HG03103 (cell line): ENCODE measurements at regions not wholly inside any gene's neighbourhood (a gene's known extent, or its start where the extent isn't known, plus 50 kb on each side); places are given as distances from the start of the nearest gene placed in this dataset.

Experiments
- ATAC-seq: cut with Tn5 transposase; IDR thresholded peaks from one replicate; pipeline ENCODE4 v1.9.1; 2021; ENCODE audit warnings: low read depth; ENCODE audit not compliant: unreplicated experiment

GRCh38 chr3:99466331-99466730, 172.1 kb upstream of the COL8A1 start:
- ATAC-seq, result no peak

- ATAC-seq, result no peak
Measured at GRCh38 chr3:99458013-99458412, 180.4 kb upstream of the COL8A1 start.

- ATAC-seq, result no peak
Measured at GRCh38 chr3:99442599-99442998, 195.8 kb upstream of the COL8A1 start.

GRCh38 chr3:99439892-99440291, 198.5 kb upstream of the COL8A1 start:
- no peak for ATAC-seq

- no peak for ATAC-seq
Measured at GRCh38 chr3:99434190-99434589, 204.2 kb upstream of the COL8A1 start.

GRCh38 chr3:99430348-99431134, 207.9 kb upstream of the COL8A1 start:
- peak; percentile 47 for ATAC-seq

- no peak for ATAC-seq
Measured at GRCh38 chr3:99429502-99429901, 208.9 kb upstream of the COL8A1 start.

- no peak for ATAC-seq
Measured at GRCh38 chr3:99425930-99426329, 212.5 kb upstream of the COL8A1 start.

- no peak for ATAC-seq
Measured at GRCh38 chr3:99419116-99419515, 219.3 kb upstream of the COL8A1 start.

- peak; percentile 62 for ATAC-seq
Measured at GRCh38 chr3:99418709-99419108, 219.7 kb upstream of the COL8A1 start.

GRCh38 chr3:99418209-99418635, 220.2 kb upstream of the COL8A1 start:
- ATAC-seq, result peak; percentile 68

GRCh38 chr3:99413504-99413903, 224.9 kb upstream of the COL8A1 start:
- ATAC-seq, result no peak

GRCh38 chr3:99410789-99411311, 227.5 kb upstream of the COL8A1 start:
- no peak for ATAC-seq

GRCh38 chr3:99409961-99410360, 228.4 kb upstream of the COL8A1 start:
- ATAC-seq, result no peak

GRCh38 chr3:99407257-99407656, 231.1 kb upstream of the COL8A1 start:
- no peak for ATAC-seq

- no peak for ATAC-seq
Measured at GRCh38 chr3:99402755-99403154, 235.6 kb upstream of the COL8A1 start.

GRCh38 chr3:99400352-99400751, 238.0 kb upstream of the COL8A1 start:
- ATAC-seq, result no peak

- ATAC-seq, result no peak
Measured at GRCh38 chr3:99396651-99397275, 241.6 kb upstream of the COL8A1 start.

- no peak for ATAC-seq
Measured at GRCh38 chr3:99394831-99395778, 243.3 kb upstream of the COL8A1 start.

- ATAC-seq, result no peak
Measured at GRCh38 chr3:99393961-99394360, 244.4 kb upstream of the COL8A1 start.

GRCh38 chr3:99388780-99389179, 249.6 kb upstream of the COL8A1 start:
- ATAC-seq, result no peak
